Hepatocyte (in vitro differentiated cells): ENCODE measurements at regions not wholly inside any gene's neighbourhood (a gene's known extent, or its start where the extent isn't known, plus 50 kb on each side); places are given as distances from the start of the nearest gene placed in this dataset.
"Not testable (repeated sequence)": the region's sequence is repeated elsewhere in the genome, so short reads cannot be mapped to it uniquely, and the experiment has no call there.

Source experiments
- DNase-seq: peaks from one replicate; pipeline ENCODE4 v3.0.0-alpha.2; 2016; ENCODE audit warnings: low spot score
- H2AFZ ChIP-seq: fragments of 200-600 bp; sonication (generic); 2 replicates; pipeline ENCODE4 v1.6.0; 2016; ENCODE audit warnings: antibody characterized with exemption, mild to moderate bottlenecking
- H3K27ac ChIP-seq: fragments of 200-600 bp; sonication (generic); 2 replicates; pipeline ENCODE4 v1.5.1; 2016; ENCODE audit warnings: mild to moderate bottlenecking
- H3K27me3 ChIP-seq: fragments of 200-600 bp; sonication (generic); 2 replicates; pipeline ENCODE4 v1.6.1; 2016
- H3K36me3 ChIP-seq: fragments of 200-600 bp; sonication (generic); replicated peaks from 2 replicates; pipeline ENCODE4 v1.5.1; 2016; ENCODE audit warnings: low read depth; ENCODE audit not compliant: insufficient read depth
- H3K4me1 ChIP-seq: fragments of 200-600 bp; sonication (generic); 2 replicates; pipeline ENCODE4 v1.5.1; 2016; ENCODE audit warnings: mild to moderate bottlenecking, moderate library complexity; ENCODE audit not compliant: insufficient read depth
- H3K4me2 ChIP-seq: fragments of 200-600 bp; sonication (generic); 2 replicates; pipeline ENCODE4 v1.6.0; 2016
- H3K4me3 ChIP-seq: fragments of 200-600 bp; sonication (generic); 2 replicates; pipeline ENCODE4 v1.5.1; 2016; ENCODE audit warnings: mild to moderate bottlenecking
- H3K79me2 ChIP-seq: fragments of 200-600 bp; sonication (generic); 2 replicates; pipeline ENCODE4 v1.6.0; 2017; ENCODE audit warnings: mild to moderate bottlenecking
- H3K9me2 ChIP-seq: fragments of 200-600 bp; sonication (generic); replicated peaks from 2 replicates; pipeline ENCODE4 v1.6.0; 2017; ENCODE audit warnings: mild to moderate bottlenecking; ENCODE audit not compliant: insufficient read depth
- H3K9me3 ChIP-seq: fragments of 200-600 bp; sonication (generic); 2 replicates; pipeline ENCODE4 v1.5.1; 2016; ENCODE audit warnings: low read depth, mild to moderate bottlenecking
- H4K20me1 ChIP-seq: fragments of 200-600 bp; sonication (generic); 2 replicates; pipeline ENCODE4 v1.6.0; 2016; ENCODE audit warnings: mild to moderate bottlenecking; ENCODE audit not compliant: insufficient read depth, poor library complexity, severe bottlenecking
- CTCF ChIP-seq: fragments of 200-600 bp; sonication (generic); IDR thresholded peaks from 2 replicates; pipeline ENCODE4 v1.5.1; 2016; ENCODE audit warnings: antibody characterized with exemption, mild to moderate bottlenecking; ENCODE audit not compliant: poor library complexity
- EZH2 ChIP-seq: fragments of 200-600 bp; sonication (generic); IDR thresholded peaks from 2 replicates; pipeline ENCODE4 v1.6.1; 2016; ENCODE audit warnings: antibody characterized with exemption, mild to moderate bottlenecking, borderline replicate concordance
- EZH2phosphoT487 ChIP-seq: fragments of 200-600 bp; sonication (generic); IDR thresholded peaks from one replicate; pipeline ENCODE4 v1.6.1; 2018; ENCODE audit warnings: antibody characterized with exemption, mild to moderate bottlenecking, low read depth, moderate library complexity; ENCODE audit not compliant: unreplicated experiment, severe bottlenecking
- WGBS: methylation state at CpG from one replicate; pipeline ENCODE4 v1.1.6; 2016; ENCODE audit warnings: low lambda C conversion rate; ENCODE audit errors: missing lambda C conversion rate; 5-methylcytosine and 5-hydroxymethylcytosine counted together

- H3K79me2 ChIP-seq: no peaks in the 10 kb centered on the region
- DNase-seq: no peak
- H3K9me3 ChIP-seq: no peaks in the 10 kb centered on the region
- no peaks in the 10 kb centered on the region for H4K20me1 ChIP-seq
- no peaks in the 10 kb centered on the region for H3K9me2 ChIP-seq
- H2AFZ ChIP-seq: no peak overlapping the region
- H3K4me3 ChIP-seq: no peak overlapping the region
- no peak overlapping the region for H3K27ac ChIP-seq
- TF ChIP-seq EZH2: no peak
- TF ChIP-seq EZH2phosphoT487: no peak
- TF ChIP-seq CTCF: no peak
- no peak overlapping the region for H3K4me2 ChIP-seq
- no peaks in the 10 kb centered on the region for H3K36me3 ChIP-seq
- H3K4me1 ChIP-seq: no peaks in the 10 kb centered on the region
- H3K27me3 ChIP-seq: no peaks in the 10 kb centered on the region
- 84% methylated on average over 3 of the region's 3 CpGs for WGBS
Measured at GRCh38 chr11:127939000-127939399, 648.4 kb downstream of the ETS1 start.

GRCh38 chr11:127935081-127935480, 652.3 kb downstream of the ETS1 start:
- Histone ChIP-seq H3K79me2 (no peaks in the 10 kb centered on the region), H3K27me3 (no peaks in the 10 kb centered on the region), H4K20me1 (no peaks in the 10 kb centered on the region), H3K4me3 (no peak overlapping the region), H3K27ac (no peak overlapping the region), H2AFZ (no peak overlapping the region), H3K9me2 (no peaks in the 10 kb centered on the region), H3K36me3 (no peaks in the 10 kb centered on the region), H3K9me3 (no peaks in the 10 kb centered on the region), H3K4me2 (no peak overlapping the region), H3K4me1 (no peaks in the 10 kb centered on the region)
- TF ChIP-seq CTCF (no peak), EZH2 (no peak), EZH2phosphoT487 (no peak)
- WGBS: 97% methylated on average over 4 of the region's 4 CpGs
- DNase-seq: no peak

- H3K27ac ChIP-seq, H3K36me3 ChIP-seq, H3K4me3 ChIP-seq, DNase-seq, H3K9me2 ChIP-seq, H3K4me1 ChIP-seq, H3K27me3 ChIP-seq, H4K20me1 ChIP-seq, H3K9me3 ChIP-seq, H2AFZ ChIP-seq, H3K4me2 ChIP-seq, H3K79me2 ChIP-seq: not testable (repeated sequence)
- WGBS: 91% methylated on average over 3 of the region's 4 CpGs
Measured at GRCh38 chr11:127933961-127934360, 653.4 kb downstream of the ETS1 start.

GRCh38 chr11:127931803-127932202, 655.6 kb downstream of the ETS1 start:
- TF ChIP-seq CTCF: no peak
- no peak for TF ChIP-seq EZH2phosphoT487
- TF ChIP-seq EZH2: no peak

More at GRCh38 chr11:127931803-127932202, 655.6 kb downstream of the ETS1 start:
- H3K4me1 ChIP-seq: no peaks in the 10 kb centered on the region
- no peaks in the 10 kb centered on the region for H3K27me3 ChIP-seq
- 89% methylated on average over 7 of the region's 7 CpGs for WGBS
- H3K36me3 ChIP-seq: no peaks in the 10 kb centered on the region
- no peaks in the 10 kb centered on the region for H3K9me3 ChIP-seq
- no peak overlapping the region for H3K4me2 ChIP-seq
- no peak overlapping the region for H2AFZ ChIP-seq
- no peaks in the 10 kb centered on the region for H4K20me1 ChIP-seq
- H3K27ac ChIP-seq: no peak overlapping the region
- DNase-seq: no peak
- H3K9me2 ChIP-seq: no peaks in the 10 kb centered on the region
- H3K79me2 ChIP-seq: no peaks in the 10 kb centered on the region
- H3K4me3 ChIP-seq: no peak overlapping the region
